ENCODE measurements at regions not wholly inside any gene's neighbourhood (a gene's known extent, or its start where the extent isn't known, plus 50 kb on each side); places are given as distances from the start of the nearest gene placed in this dataset.

- TF ChIP-seq POLR2AphosphoS5 (IDR thresholded peaks at IDR 0.05; ENCODE audit: low read depth, low read length) (no peak), POLR2A (IDR thresholded peaks at IDR 0.05; ENCODE audit: low read depth, low read length) (no peak), TAF1 (IDR thresholded peaks at IDR 0.05; ENCODE audit: borderline replicate concordance, low read depth, low read length) (no peak)
- FAIRE-seq (no peak), DNase-seq (ENCODE audit: insufficient read length) (peak; percentile 33)
Observed at GRCh38 chr20:51318058-51318949, 224.2 kb downstream of the NFATC2 start.

- DNase-seq (ENCODE audit: insufficient read length) (no peak), FAIRE-seq (no peak)
- TF ChIP-seq TAF1 (IDR thresholded peaks at IDR 0.05; ENCODE audit: borderline replicate concordance, low read depth, low read length): no peak
- TF ChIP-seq POLR2AphosphoS5 (IDR thresholded peaks at IDR 0.05; ENCODE audit: low read depth, low read length): no peak
- no peak for TF ChIP-seq POLR2A (IDR thresholded peaks at IDR 0.05; ENCODE audit: low read depth, low read length)
Observed at GRCh38 chr20:51315390-51315789, 227.1 kb downstream of the NFATC2 start.

GRCh38 chr20:51313358-51313827, 229.1 kb downstream of the NFATC2 start:
- FAIRE-seq (no peak), DNase-seq (ENCODE audit: insufficient read length) (no peak)
- TF ChIP-seq POLR2AphosphoS5 (IDR thresholded peaks at IDR 0.05; ENCODE audit: low read depth, low read length) (no peak), POLR2A (IDR thresholded peaks at IDR 0.05; ENCODE audit: low read depth, low read length) (no peak), TAF1 (IDR thresholded peaks at IDR 0.05; ENCODE audit: borderline replicate concordance, low read depth, low read length) (no peak)

- FAIRE-seq (no peak), DNase-seq (ENCODE audit: insufficient read length) (no peak)
- no peak for TF ChIP-seq TAF1 (IDR thresholded peaks at IDR 0.05; ENCODE audit: borderline replicate concordance, low read depth, low read length)
- no peak for TF ChIP-seq POLR2AphosphoS5 (IDR thresholded peaks at IDR 0.05; ENCODE audit: low read depth, low read length)
- no peak for TF ChIP-seq POLR2A (IDR thresholded peaks at IDR 0.05; ENCODE audit: low read depth, low read length)
Observed at GRCh38 chr20:51312480-51312783, 230.1 kb downstream of the NFATC2 start.

GRCh38 chr20:51311636-51312479, 230.7 kb downstream of the NFATC2 start:
- FAIRE-seq (no peak), DNase-seq (ENCODE audit: insufficient read length) (no peak)
- TF ChIP-seq POLR2A (IDR thresholded peaks at IDR 0.05; ENCODE audit: low read depth, low read length) (no peak), POLR2AphosphoS5 (IDR thresholded peaks at IDR 0.05; ENCODE audit: low read depth, low read length) (no peak), TAF1 (IDR thresholded peaks at IDR 0.05; ENCODE audit: borderline replicate concordance, low read depth, low read length) (no peak)

- no peak for DNase-seq (ENCODE audit: insufficient read length)
- TF ChIP-seq POLR2A (IDR thresholded peaks at IDR 0.05; ENCODE audit: low read depth, low read length): no peak
- no peak for TF ChIP-seq POLR2AphosphoS5 (IDR thresholded peaks at IDR 0.05; ENCODE audit: low read depth, low read length)
- no peak for TF ChIP-seq TAF1 (IDR thresholded peaks at IDR 0.05; ENCODE audit: borderline replicate concordance, low read depth, low read length)
- no peak for FAIRE-seq
Observed at GRCh38 chr20:51310216-51310615, 232.3 kb downstream of the NFATC2 start.

GRCh38 chr20:51309128-51309527, 233.4 kb downstream of the NFATC2 start:
- no peak for DNase-seq (ENCODE audit: insufficient read length)
- TF ChIP-seq POLR2AphosphoS5 (IDR thresholded peaks at IDR 0.05; ENCODE audit: low read depth, low read length): no peak
- no peak for TF ChIP-seq TAF1 (IDR thresholded peaks at IDR 0.05; ENCODE audit: borderline replicate concordance, low read depth, low read length)
- no peak for TF ChIP-seq POLR2A (IDR thresholded peaks at IDR 0.05; ENCODE audit: low read depth, low read length)
- FAIRE-seq: no peak

DNA sequence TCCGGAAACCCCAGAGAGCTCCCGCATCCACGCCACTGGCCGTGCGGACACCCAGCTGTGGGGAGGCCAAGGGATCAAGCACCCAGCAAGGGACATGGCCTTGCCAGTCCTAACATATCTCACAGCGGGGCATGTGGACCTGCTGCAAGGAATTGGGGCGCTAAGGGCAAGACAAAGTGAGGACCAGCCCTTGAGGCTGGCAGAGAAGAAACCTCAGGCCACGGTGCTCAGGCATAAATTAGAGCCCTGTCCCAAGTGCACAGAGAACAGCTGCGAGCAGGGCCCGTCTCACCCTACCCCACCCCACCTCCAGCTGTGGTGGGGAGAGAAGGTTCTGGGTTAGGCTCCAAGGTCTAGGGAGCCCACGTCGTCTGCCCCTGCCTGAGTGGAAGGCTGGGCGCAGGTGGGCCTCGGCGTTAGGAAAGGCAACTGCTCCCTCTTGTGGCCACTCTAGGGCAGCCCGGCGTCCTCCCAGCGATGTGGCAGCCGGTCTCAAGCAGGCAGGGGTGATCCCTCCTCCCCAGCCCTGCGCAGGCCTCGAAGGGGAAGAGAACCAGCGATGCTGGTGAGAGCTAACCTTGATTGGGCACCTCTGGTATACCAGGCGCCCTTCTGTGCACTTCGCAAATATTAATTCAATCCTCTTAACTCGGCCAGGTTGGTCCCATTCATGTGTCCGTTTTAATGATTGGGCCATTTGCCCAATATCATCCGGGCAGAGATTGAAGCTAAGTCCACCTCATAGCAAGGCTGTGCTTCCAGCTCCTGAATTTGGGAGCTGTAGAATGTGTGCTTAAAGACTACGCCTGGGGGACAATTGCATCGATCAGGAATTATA, 235.8 kb downstream of the NFATC2 start:
- DNase-seq (ENCODE audit: insufficient read length) (peak; percentile 81), FAIRE-seq (peak; percentile 88)
- TF ChIP-seq POLR2AphosphoS5 (IDR thresholded peaks at IDR 0.05; ENCODE audit: low read depth, low read length) (no peak), POLR2A (IDR thresholded peaks at IDR 0.05; ENCODE audit: low read depth, low read length) (no peak), TAF1 (IDR thresholded peaks at IDR 0.05; ENCODE audit: borderline replicate concordance, low read depth, low read length) (no peak)

DNA sequence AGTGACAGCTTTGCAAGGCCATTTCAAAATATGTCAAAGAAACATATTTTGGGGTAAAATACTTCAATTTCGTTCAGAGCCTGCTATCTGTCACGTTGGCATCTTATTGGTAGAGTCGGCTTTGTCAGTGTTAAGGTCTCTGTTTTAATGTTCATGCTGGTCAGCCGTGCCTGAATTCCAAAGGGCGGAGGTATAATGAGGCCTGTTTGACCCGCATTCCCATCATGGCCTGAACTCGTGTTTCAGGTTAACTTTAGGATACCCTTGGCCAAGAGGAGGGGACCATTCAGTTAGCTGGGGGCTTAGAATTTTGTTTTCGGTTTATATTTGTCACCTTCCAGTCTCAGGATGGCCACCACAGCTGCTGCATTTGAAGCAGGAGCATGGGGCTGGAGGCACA, 236.4 kb downstream of the NFATC2 start:
- no peak for TF ChIP-seq POLR2AphosphoS5 (IDR thresholded peaks at IDR 0.05; ENCODE audit: low read depth, low read length)
- TF ChIP-seq POLR2A (IDR thresholded peaks at IDR 0.05; ENCODE audit: low read depth, low read length): no peak
- no peak for TF ChIP-seq TAF1 (IDR thresholded peaks at IDR 0.05; ENCODE audit: borderline replicate concordance, low read depth, low read length)
- DNase-seq (ENCODE audit: insufficient read length): no peak
- no peak for FAIRE-seq

DNA sequence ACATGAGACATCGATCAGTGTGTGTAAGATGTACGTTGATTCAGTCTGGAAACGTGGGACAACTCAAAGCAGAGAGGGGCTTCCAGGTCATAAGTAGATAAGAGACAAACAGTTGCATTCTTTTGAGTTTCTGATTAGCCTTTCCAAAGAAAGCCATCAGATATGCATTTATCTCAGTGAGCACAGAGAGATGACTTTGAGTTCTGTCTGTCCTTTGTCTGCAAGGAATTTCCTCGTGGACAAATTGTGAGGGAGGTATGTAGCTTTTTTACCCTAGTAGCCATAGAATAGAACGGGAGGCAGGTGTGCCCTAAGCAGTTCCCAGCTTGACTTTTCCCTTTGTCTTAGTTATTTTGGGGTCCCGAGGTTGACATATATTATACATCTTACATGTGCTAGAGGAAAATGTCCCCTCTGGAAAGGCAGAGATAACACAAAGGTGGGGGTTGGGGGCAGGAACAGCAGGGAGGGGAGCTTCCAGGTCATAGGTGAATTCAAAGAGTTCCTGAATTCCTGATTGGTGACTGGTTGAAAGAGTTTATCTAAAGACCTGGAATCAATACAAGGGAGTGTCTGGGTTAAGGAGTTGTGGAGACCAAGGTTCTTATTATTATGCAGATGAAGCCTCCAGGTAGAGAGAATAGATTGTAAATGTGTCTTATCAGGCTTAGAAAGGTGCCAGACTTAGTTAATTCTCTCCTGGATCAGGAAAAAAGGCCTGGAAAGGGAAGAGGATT, 237.0 kb downstream of the NFATC2 start:
- TF ChIP-seq POLR2AphosphoS5 (IDR thresholded peaks at IDR 0.05; ENCODE audit: low read depth, low read length) (no peak), POLR2A (IDR thresholded peaks at IDR 0.05; ENCODE audit: low read depth, low read length) (no peak), TAF1 (IDR thresholded peaks at IDR 0.05; ENCODE audit: borderline replicate concordance, low read depth, low read length) (no peak)
- DNase-seq (ENCODE audit: insufficient read length) (no peak), FAIRE-seq (no peak)
